ENCODE measurements at regions not wholly inside any gene's neighbourhood (a gene's known extent, or its start where the extent isn't known, plus 50 kb on each side); places are given as distances from the start of the nearest gene placed in this dataset.

DNA sequence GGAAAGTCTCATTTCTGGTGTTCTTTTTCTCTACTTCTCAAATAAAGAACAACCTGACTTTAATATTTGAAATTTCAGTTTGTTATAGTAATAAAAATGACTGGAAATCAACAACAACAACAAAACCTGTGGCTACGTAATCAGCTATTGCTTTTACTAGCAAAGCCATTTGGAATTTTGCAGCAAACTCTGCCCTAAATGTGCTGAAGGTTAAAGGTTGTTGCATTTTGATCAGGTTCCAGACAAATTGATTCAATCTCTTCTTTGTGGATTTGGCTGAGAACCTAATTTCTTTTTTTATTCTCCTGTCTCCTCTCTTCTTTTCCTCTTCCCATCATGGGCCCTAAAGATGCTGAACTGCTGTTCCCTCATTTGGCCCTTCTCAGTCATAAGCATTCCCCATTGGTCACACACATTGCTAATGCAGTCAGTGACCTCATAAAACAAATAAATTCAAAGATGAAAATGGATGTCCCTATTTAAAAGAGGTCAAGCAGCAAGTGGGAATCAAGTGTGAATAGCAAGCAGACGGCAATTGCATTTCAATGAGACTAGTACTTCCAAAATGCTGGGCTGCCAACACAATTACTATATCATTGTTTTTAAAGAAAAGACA is 795.1 kb upstream of the CDH8 start:
- no peak overlapping the region for H3K4me3 ChIP-seq (replicated peaks in 1 of 3)
- WGBS, 2 donors = 83 to 85% methylated on average over 2 of the region's 2 CpGs
- H3K36me3 ChIP-seq = no peaks in the 10 kb centered on the region
- TF ChIP-seq, protein P1, sequence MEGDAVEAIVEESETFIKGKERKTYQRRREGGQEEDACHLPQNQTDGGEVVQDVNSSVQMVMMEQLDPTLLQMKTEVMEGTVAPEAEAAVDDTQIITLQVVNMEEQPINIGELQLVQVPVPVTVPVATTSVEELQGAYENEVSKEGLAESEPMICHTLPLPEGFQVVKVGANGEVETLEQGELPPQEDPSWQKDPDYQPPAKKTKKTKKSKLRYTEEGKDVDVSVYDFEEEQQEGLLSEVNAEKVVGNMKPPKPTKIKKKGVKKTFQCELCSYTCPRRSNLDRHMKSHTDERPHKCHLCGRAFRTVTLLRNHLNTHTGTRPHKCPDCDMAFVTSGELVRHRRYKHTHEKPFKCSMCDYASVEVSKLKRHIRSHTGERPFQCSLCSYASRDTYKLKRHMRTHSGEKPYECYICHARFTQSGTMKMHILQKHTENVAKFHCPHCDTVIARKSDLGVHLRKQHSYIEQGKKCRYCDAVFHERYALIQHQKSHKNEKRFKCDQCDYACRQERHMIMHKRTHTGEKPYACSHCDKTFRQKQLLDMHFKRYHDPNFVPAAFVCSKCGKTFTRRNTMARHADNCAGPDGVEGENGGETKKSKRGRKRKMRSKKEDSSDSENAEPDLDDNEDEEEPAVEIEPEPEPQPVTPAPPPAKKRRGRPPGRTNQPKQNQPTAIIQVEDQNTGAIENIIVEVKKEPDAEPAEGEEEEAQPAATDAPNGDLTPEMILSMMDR (IDR thresholded peaks at IDR 0.05) = no peak
- TF ChIP-seq POLR2A (IDR thresholded peaks at IDR 0.05) = no peak
- H3K27me3 ChIP-seq = no peaks in the 10 kb centered on the region
- intact Hi-C loops (cut with DNase I) = no loop called here
- H3K4me1 ChIP-seq = no peaks in the 10 kb centered on the region
- H3K9me3 ChIP-seq = no peaks in the 10 kb centered on the region
- no peak for DNase-seq
- no peak overlapping the region for H3K27ac ChIP-seq

DNA sequence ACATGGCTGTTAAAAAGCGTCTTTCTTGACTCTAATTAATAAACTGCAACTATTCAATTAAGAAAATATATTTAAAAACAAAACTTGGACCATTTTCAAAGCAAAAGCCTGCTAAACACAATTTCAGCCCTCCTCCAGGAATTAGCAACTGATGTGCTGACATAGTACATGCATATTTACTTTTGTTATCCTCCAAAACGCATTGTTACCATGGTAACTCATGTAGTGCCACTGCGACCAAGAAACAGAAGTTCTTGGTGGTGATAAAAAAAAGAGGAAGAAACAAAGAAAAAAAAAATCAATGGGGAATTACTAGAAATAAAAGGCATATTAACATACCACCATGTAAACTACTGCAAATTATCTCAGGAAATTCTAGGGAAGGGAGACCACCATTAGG is 793.4 kb upstream of the CDH8 start:
- H3K9me3 ChIP-seq = no peaks in the 10 kb centered on the region
- no peak for DNase-seq
- H3K27ac ChIP-seq = no peak overlapping the region
- TF ChIP-seq, protein P1 (IDR thresholded peaks at IDR 0.05) = no peak
- TF ChIP-seq POLR2A (IDR thresholded peaks at IDR 0.05) = no peak
- no peaks in the 10 kb centered on the region for H3K27me3 ChIP-seq
- intact Hi-C loops (cut with DNase I) = no loop called here
- H3K4me1 ChIP-seq = no peaks in the 10 kb centered on the region
- WGBS, 2 donors = 54% methylated on average over 3 of the region's 3 CpGs
- no peak overlapping the region for H3K4me3 ChIP-seq (replicated peaks in 1 of 3)
- no peaks in the 10 kb centered on the region for H3K36me3 ChIP-seq

DNA sequence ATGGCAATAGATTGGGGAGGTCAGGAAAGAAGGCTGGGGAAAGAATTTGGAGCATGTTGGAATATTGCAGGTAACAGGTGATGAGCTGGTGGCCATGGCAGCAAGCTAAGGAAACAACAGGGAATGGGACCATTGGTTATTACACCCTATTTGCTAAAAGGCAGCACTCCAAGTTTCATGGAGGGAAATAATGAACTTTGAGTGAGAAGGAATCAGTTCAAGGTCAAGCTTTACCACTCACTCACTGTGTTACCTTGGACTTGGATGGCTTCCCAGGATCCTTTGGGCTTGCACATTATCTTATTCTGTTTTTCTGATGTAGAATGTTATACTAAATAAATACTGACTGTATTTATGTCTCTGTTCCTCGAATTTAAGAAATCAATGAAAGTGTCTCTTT is 792.8 kb upstream of the CDH8 start:
- TF ChIP-seq, protein P1 (IDR thresholded peaks at IDR 0.05) = no peak
- no peak for TF ChIP-seq POLR2A (IDR thresholded peaks at IDR 0.05)
- Histone ChIP-seq H3K27ac (no peak overlapping the region), H3K27me3 (no peaks in the 10 kb centered on the region), H3K4me3 (replicated peaks in 1 of 3) (no peak overlapping the region), H3K9me3 (no peaks in the 10 kb centered on the region), H3K4me1 (no peaks in the 10 kb centered on the region), H3K36me3 (no peaks in the 10 kb centered on the region)
- 75 to 83% methylated on average over 1 of the region's 1 CpG for WGBS, 2 donors
- DNase-seq = no peak
- intact Hi-C loops (cut with DNase I) = no loop called here

DNA sequence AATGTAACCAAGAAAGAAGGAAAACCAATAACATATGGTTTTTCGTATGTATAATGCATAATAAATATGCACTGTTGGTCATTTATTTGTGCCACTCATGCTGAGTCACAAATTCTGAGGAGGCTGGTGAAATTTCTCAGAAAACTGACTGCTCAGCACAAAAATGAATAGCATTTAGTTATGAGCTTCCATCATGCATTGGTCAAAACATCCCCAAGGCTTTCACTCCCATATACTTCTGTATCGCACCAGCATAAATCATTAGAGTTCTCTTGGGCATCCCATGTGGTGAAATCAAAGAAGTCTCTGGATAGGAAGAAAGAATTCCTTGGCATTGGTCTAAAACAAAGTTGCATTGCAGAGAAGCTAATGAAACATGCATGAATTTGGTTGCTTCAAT is 785.6 kb upstream of the CDH8 start:
- Histone ChIP-seq H3K4me3 (replicated peaks in 1 of 3) (no peak overlapping the region), H3K36me3 (no peaks in the 10 kb centered on the region), H3K4me1 (no peaks in the 10 kb centered on the region), H3K27ac (no peak overlapping the region), H3K9me3 (no peaks in the 10 kb centered on the region), H3K27me3 (no peaks in the 10 kb centered on the region)
- WGBS, 2 donors = 84 to 90% methylated on average over 2 of the region's 2 CpGs
- TF ChIP-seq POLR2A (IDR thresholded peaks at IDR 0.05) = no peak
- TF ChIP-seq, protein P1 (IDR thresholded peaks at IDR 0.05) = no peak
- no peak for DNase-seq
- intact Hi-C loops (cut with DNase I) = no loop called here

DNA sequence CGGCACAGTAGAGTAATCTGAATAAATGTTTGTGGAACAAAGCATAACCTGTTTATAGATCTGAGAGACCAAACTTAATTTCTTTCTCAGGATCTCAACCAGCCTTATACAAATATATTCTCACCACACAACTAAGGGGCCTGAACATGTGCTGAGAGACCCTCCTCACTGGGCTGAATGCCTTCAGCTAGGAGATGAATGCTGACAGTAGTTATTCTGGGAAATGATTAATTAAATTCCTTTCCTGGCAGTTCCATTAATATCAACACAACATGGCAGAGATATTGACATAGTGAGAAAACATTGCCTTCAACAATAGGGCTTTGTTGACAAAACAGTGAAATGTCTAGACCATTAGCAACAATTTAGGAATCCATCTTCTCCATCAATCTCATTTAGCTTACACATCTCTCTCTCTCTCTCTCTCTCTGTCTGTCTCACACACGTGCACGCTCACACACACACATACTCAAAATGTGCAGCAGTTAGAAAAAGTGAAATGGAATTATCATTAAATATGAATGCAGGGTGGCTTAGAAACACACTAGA is 780.8 kb upstream of the CDH8 start:
- DNase-seq = no peak
- H3K36me3 ChIP-seq = no peaks in the 10 kb centered on the region
- no peaks in the 10 kb centered on the region for H3K4me1 ChIP-seq
- intact Hi-C loops (cut with DNase I) = no loop called here
- no peak overlapping the region for H3K27ac ChIP-seq
- TF ChIP-seq, protein P1 (IDR thresholded peaks at IDR 0.05) = no peak
- TF ChIP-seq POLR2A (IDR thresholded peaks at IDR 0.05) = no peak
- WGBS, 2 donors = 79 to 80% methylated on average over 3 of the region's 3 CpGs
- no peak overlapping the region for H3K4me3 ChIP-seq (replicated peaks in 1 of 3)
- H3K27me3 ChIP-seq = no peaks in the 10 kb centered on the region
- H3K9me3 ChIP-seq = no peaks in the 10 kb centered on the region

All from thyroid gland (tissue), 4 donors.